ENCODE measurements at regions not wholly inside any gene's neighbourhood (a gene's known extent, or its start where the extent isn't known, plus 50 kb on each side); places are given as distances from the start of the nearest gene placed in this dataset.

GRCh38 chr14:42277840-42278239 is 671.2 kb downstream of the LRFN5 start:
- no peak overlapping the region for H3K27ac ChIP-seq (ENCODE audit: low read depth in 2 of 2, low read length in 1 of 2)
- no peak overlapping the region for H2AFZ ChIP-seq (ENCODE audit: low read depth)
- no peaks in the 10 kb centered on the region for H3K9me3 ChIP-seq
- no peaks in the 10 kb centered on the region for H3K4me1 ChIP-seq (ENCODE audit: control insufficient read depth in 1 of 2, insufficient read depth in 2 of 2, low read depth in 1 of 2, low read length in 1 of 2)
- no peaks in the 10 kb centered on the region for H3K36me3 ChIP-seq (replicated peaks in 1 of 2; ENCODE audit: control insufficient read depth in 1 of 2, insufficient read depth in 2 of 2, low read length in 1 of 2)
- DNase-seq: no peak
- no peak overlapping the region for H3K4me2 ChIP-seq
- no peak overlapping the region for H3K4me3 ChIP-seq (ENCODE audit: low read depth in 2 of 2, low read length in 1 of 2)
- H3K9me2 ChIP-seq: no peaks in the 10 kb centered on the region
- ChIA-PET POLR2A (no interaction called here), CTCF (no interaction called here)
- H4K20me1 ChIP-seq (ENCODE audit: insufficient read depth): no peaks in the 10 kb centered on the region
- no peak for TF ChIP-seq MXI1 (IDR thresholded peaks at IDR 0.05; ENCODE audit: low read depth, low read length)
- no peak for TF ChIP-seq RXRA (IDR thresholded peaks at IDR 0.05; ENCODE audit: borderline replicate concordance, low read depth)
- no peak for TF ChIP-seq CHD2 (IDR thresholded peaks at IDR 0.05; ENCODE audit: low read length, partially characterized antibody)
- TF ChIP-seq EZH2phosphoT487 (IDR thresholded peaks at IDR 0.05; ENCODE audit: borderline replicate concordance, low read depth): no peak
- TF ChIP-seq, protein P1, sequence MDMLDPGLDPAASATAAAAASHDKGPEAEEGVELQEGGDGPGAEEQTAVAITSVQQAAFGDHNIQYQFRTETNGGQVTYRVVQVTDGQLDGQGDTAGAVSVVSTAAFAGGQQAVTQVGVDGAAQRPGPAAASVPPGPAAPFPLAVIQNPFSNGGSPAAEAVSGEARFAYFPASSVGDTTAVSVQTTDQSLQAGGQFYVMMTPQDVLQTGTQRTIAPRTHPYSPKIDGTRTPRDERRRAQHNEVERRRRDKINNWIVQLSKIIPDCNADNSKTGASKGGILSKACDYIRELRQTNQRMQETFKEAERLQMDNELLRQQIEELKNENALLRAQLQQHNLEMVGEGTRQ (IDR thresholded peaks at IDR 0.05; ENCODE audit: borderline replicate concordance, low read depth, low read length): no peak
- no peak for TF ChIP-seq ZBTB33 (IDR thresholded peaks at IDR 0.05; ENCODE audit: borderline replicate concordance, low read depth)
- no peak for TF ChIP-seq USF1 (IDR thresholded peaks at IDR 0.05; ENCODE audit: borderline replicate concordance, low read depth)
- no peak for TF ChIP-seq FOXJ3 (CRISPR knock-in tag; IDR thresholded peaks at IDR 0.05)
- TF ChIP-seq ELF1 (IDR thresholded peaks at IDR 0.05): no peak
- no peak for TF ChIP-seq MEF2A (IDR thresholded peaks at IDR 0.05; ENCODE audit: borderline replicate concordance, low read depth)
- no peak for TF ChIP-seq SIN3A (IDR thresholded peaks at IDR 0.05; ENCODE audit: borderline replicate concordance, low read depth, low read length)
- TF ChIP-seq TCF12 (IDR thresholded peaks at IDR 0.05): no peak
- no peak for TF ChIP-seq EP300 (IDR thresholded peaks at IDR 0.05; ENCODE audit: borderline replicate concordance in 1 of 2, low read depth in 1 of 2, low read length in 1 of 2)
- TF ChIP-seq GABPA (IDR thresholded peaks at IDR 0.05; ENCODE audit: low read depth): no peak
- no peak for TF ChIP-seq YY1 (IDR thresholded peaks at IDR 0.05; ENCODE audit: low read depth)
- no peak for TF ChIP-seq CTCF (IDR thresholded peaks at IDR 0.05)
- no peak for TF ChIP-seq TAF1 (IDR thresholded peaks at IDR 0.05; ENCODE audit: borderline replicate concordance, low read depth, low read length)
- TF ChIP-seq RCOR1 (IDR thresholded peaks at IDR 0.05; ENCODE audit: low read length): no peak
- no peak for TF ChIP-seq NFIC (IDR thresholded peaks at IDR 0.05; ENCODE audit: borderline replicate concordance)
- 8% methylated on average over 2 of the region's 2 CpGs for WGBS (ENCODE audit: low lambda C conversion rate)
- H3K9ac ChIP-seq: no peak overlapping the region
- H3K79me2 ChIP-seq (ENCODE audit: insufficient read depth): no peaks in the 10 kb centered on the region
- no peaks in the 10 kb centered on the region for H3K27me3 ChIP-seq (ENCODE audit: insufficient read depth)
- no peaks in the 10 kb centered on the region for H3F3A ChIP-seq (replicated peaks; ENCODE audit: insufficient read depth)

All from SK-N-SH (cell line).